SK-MEL-5 (cell line): ENCODE measurements at regions not wholly inside any gene's neighbourhood (a gene's known extent, or its start where the extent isn't known, plus 50 kb on each side); places are given as distances from the start of the nearest gene placed in this dataset.

Experiments used
- DNase-seq: peaks from one replicate; pipeline ENCODE4 v3.0.0-alpha.2; 2016; ENCODE audit warnings: low read depth, low spot score
- in situ Hi-C: cut with HindIII; loops from 2 replicates; pipeline ENCODE4 v1.10.0; 2016; ENCODE audit warnings: low sequenced_read_pairs, high pct_unique_total_duplicates, low pct_unique_long_range_greater_than_20kb

DNA sequence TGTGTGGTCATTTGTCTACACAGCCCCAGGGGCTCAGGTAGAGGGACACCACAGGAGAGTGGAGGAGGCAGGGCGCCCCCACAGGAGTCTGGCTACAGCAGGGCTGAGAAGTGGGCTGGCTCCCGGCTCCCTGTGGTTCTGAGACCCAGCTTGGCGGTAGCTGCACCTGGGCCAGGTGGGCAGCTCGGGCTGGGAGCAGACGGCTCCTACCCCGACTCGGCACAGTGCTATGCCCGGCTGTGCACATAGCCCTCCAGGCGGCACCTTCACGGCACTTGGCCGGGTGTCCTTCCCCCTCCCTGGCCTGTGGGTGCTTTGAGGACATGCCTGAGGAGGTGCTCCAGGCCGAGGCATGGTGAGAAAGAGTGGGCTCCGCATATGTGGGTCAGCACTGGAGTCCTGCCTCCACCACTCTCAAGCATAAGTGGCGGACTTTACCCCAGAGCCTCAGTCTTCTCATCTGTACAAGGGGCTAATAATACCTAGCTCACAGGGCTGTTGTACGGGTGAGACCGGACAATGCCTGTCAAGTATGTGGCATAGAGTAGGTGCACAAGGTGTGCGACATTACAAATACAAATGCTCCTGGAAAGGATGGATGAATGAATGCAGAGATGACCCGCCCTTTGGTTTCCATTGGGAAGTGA, 50.1 kb upstream of the JPH3 start:
- in situ Hi-C loops, result no loop called here
- no peak for DNase-seq

DNA sequence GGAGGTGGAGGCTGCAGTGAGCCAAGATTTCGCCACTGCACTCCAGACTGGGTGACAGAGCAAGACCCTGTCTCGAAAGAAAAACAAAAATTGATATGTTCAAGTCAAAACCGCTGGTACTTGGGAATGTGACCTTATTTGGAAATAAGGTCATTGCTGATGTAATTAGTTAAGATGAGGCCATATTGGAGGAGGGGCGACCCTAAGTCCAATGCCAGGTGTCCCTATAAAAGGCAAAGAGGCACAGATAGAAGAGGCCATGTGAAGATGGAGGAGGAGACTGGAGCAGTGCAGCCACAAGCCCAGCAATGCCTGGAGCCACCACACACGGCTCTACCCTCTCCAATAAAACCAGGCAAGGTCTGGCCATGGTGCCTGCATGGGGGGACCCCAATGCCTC, 50.8 kb upstream of the JPH3 start:
- DNase-seq, result no peak
- in situ Hi-C loops, result no loop called here

DNA sequence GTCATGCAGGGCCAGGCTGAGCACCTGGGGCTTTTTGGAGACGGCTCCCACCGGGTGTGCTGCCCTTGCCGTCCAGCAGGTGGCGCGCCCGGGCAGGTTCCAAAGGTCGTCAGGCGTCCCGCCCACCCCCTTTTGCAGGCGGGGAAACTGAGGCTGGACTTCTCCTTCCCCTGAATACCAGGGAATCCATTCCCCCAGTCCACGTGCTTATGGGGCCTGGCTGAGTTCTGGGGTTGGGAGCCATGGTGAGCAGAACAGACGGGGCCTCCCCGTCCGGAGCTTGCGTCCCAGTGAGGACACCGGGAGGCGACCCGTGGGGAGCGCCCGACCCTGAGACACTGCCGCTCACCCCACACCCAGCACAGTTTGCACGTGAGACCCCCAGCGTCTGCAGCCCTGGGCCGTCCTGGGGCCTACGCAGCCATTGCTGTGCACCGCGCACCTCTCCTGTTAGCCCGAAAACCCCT, 51.8 kb upstream of the JPH3 start:
- peak; percentile 26 for DNase-seq
- in situ Hi-C loops, result no loop called here

DNA sequence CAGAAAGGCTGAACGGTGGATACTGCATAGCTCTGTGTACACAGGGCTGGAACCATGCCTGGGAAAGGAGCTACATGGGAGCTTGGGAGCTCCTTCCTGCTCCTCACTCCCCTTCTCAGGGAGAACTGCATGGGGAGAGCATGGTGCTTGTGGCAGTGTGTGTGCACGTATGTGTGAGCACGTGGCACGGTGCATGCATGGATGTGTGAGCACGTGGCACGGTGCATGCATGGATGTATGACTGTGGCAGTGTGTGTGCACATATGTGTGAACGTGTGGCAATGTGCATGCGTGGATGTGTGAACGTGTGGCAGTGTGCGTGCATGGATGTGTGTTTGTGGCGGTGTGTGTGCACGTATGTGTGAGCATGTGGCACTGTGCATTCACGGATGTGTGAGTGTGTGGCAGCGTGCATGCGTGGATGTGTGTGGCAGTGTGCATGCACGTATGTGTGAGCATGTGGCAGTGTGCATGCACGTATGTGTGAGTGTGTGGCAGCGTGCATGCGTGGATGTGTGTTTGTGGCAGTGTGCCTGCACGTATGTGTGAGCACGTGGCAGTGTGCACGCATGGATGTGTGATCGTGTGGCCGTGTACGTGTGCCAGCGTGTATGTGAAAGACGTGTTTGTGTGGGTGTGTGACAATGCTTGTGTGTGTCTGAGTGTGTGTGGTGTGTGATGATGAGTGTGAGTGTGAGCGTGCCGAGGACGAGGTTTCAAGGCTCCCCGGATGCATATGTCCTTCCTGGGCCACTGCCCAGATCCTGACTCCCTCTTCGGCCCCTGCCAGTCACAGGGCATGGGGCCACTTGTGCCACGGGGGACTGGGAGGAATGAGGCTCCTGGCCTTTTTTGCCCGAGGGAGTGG, 52.4 kb upstream of the JPH3 start:
- in situ Hi-C loops, result no loop called here
- no peak for DNase-seq

DNA sequence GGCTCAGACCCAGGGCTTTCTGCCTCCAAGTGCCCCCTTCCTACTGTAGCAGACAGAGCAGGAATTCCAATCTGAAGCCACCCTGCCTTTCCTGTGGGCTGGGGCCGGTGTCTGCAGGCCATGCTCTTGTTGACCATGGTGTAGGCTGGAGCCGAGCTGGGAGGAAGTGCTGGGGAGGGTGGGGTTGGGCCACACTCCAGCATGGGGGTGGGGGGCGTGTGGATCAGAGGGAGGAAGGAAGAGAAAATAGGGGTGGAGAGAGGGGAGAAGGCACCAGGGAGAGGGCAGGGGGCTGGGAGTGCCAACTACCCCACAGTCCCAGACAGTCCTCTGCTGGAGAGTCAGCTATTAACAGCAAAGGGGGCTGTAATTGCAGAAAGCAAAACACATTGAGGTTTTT, 54.3 kb upstream of the JPH3 start:
- no peak for DNase-seq
- in situ Hi-C loops, result no loop called here

DNA sequence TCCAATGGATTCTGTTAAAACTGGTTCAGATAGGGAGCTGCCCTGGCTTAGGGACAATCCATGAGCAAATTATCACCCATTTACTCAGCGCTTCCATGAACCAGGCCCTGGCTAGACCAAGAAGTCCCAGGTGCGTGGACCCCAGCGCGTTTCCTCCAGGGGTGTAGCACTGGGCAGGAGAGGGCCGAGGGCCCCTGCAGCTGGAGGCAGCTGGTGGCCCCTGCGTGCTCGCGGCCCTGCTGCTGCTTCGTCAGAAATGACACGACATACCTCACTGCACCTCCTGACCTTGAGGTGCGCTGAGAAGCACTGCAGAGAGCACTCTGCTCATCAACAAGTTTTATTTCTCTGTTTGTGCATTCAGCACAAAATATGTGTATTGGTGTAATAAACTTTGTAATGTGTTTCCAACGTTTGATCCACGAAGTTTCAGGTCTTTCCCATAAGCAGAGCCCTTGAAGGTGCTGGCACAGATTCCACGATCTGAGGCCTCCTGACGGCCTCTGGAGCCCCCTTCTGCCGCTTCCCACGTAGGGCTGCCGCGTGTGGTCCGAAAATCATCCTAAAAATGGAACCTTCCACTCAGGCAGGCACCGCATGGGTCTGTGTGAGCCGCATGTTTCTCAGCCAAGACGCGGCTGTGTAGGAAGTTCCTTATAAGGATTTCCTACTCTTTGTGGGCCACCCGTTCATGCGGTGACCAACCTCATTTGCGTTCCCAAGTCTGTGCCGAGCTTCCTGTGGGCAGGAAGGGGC, 50.8 kb upstream of the ZCCHC14 start:
- in situ Hi-C loops, result no loop called here
- no peak for DNase-seq

DNA sequence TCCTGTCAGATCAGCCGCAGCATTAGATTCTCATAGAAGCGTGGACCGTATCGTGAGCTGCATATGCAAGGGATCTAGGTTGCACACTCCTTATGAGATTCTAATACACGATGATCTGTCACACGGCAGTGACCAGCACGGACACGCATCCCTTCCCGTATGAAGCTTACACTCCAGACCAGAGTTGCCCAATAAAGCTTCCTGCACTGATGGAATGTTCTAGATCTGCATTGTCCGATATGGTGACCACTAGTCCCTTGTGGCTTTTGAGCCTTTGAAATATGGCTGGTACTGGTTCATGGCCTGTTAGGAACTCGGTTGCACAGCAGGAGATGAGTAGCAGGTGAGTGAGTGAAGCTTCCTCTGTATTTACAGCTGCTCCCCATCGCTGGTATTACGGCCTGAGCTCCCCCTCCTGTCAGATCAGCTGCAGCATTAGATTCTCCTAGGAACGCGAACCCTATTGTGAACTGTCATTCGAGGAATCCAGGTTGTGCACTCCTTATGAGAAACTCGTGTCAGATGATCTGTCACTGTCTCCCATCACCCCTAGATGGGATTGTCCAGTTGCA, 49.8 kb upstream of the ZCCHC14 start:
- DNase-seq, result no peak
- in situ Hi-C loops, result no loop called here
